Activated naive CD8-positive, alpha-beta T cell treated with anti-CD3 and anti-CD28 coated beads, Interleukin-2, amount 50 U/mL, for 24 hours (primary cell): ENCODE measurements at regions not wholly inside any gene's neighbourhood (a gene's known extent, or its start where the extent isn't known, plus 50 kb on each side); places are given as distances from the start of the nearest gene placed in this dataset.

Experiments used
- ATAC-seq: fragments of 150-1000 bp; cut with Tn5 transposase; one replicate; pipeline ENCODE4 v1.10.0; 2021
- DNase-seq: peaks from one replicate; pipeline ENCODE4 v3.0.0; 2021
- H3K27ac Mint-ChIP-seq: one replicate; pipeline ENCODE4 v1.8.0; 2021; ENCODE audit warnings: mild to moderate bottlenecking, mixed read lengths
- H3K27me3 Mint-ChIP-seq: one replicate; pipeline ENCODE4 v1.8.0; 2021; ENCODE audit warnings: mixed read lengths
- H3K36me3 Mint-ChIP-seq: one replicate; pipeline ENCODE4 v1.8.0; 2021; ENCODE audit warnings: low read depth, mixed read lengths
- H3K4me1 Mint-ChIP-seq: one replicate; pipeline ENCODE4 v1.8.0; 2021; ENCODE audit warnings: mixed read lengths
- H3K4me3 Mint-ChIP-seq: one replicate; pipeline ENCODE4 v1.8.0; 2021; ENCODE audit warnings: mild to moderate bottlenecking, moderate library complexity, mixed read lengths
- H3K9me3 Mint-ChIP-seq: one replicate; pipeline ENCODE4 v1.8.0; 2021; ENCODE audit warnings: mixed read lengths

- no peaks in the 10 kb centered on the region for H3K4me1 Mint-ChIP-seq
Observed at GRCh38 chr11:81470446-81470845, 1263.2 kb downstream of the FAM181B start.

GRCh38 chr11:81459766-81460306 is 1273.8 kb downstream of the FAM181B start:
- Mint-ChIP-seq H3K4me1 (no peaks in the 10 kb centered on the region), H3K36me3 (no peaks in the 10 kb centered on the region), H3K4me3 (no peak overlapping the region), H3K27ac (no peak overlapping the region), H3K9me3 (no peaks in the 10 kb centered on the region), H3K27me3 (no peaks in the 10 kb centered on the region)
- no peak for DNase-seq
- no peak for ATAC-seq

More at GRCh38 chr11:81470446-81470845, 1263.2 kb downstream of the FAM181B start:
- H3K36me3 Mint-ChIP-seq: no peaks in the 10 kb centered on the region
- DNase-seq (no peak), ATAC-seq (no peak)
- no peak overlapping the region for H3K27ac Mint-ChIP-seq
- no peak overlapping the region for H3K4me3 Mint-ChIP-seq
- H3K9me3 Mint-ChIP-seq: peaks cover 4% of the 10 kb centered on the region
- H3K27me3 Mint-ChIP-seq: no peaks in the 10 kb centered on the region

- Mint-ChIP-seq H3K27ac (no peak overlapping the region), H3K9me3 (peaks cover 9% of the 10 kb centered on the region), H3K4me3 (no peak overlapping the region), H3K4me1 (no peaks in the 10 kb centered on the region), H3K36me3 (peaks cover 2% of the 10 kb centered on the region), H3K27me3 (no peaks in the 10 kb centered on the region)
- DNase-seq (no peak), ATAC-seq (no peak)
Observed at GRCh38 chr11:81449588-81450156, 1284.0 kb downstream of the FAM181B start.

GRCh38 chr11:81444297-81444696 is 1289.4 kb downstream of the FAM181B start:
- DNase-seq: no peak
- Mint-ChIP-seq H3K27me3 (no peaks in the 10 kb centered on the region), H3K27ac (no peak overlapping the region), H3K36me3 (no peaks in the 10 kb centered on the region), H3K4me1 (no peaks in the 10 kb centered on the region), H3K4me3 (no peak overlapping the region), H3K9me3 (peaks cover 11% of the 10 kb centered on the region)
- ATAC-seq: no peak

GRCh38 chr11:81432333-81432732 is 1301.3 kb downstream of the FAM181B start:
- no peaks in the 10 kb centered on the region for H3K27me3 Mint-ChIP-seq

GRCh38 chr11:81424822-81425221 is 1308.8 kb downstream of the FAM181B start:
- DNase-seq (no peak), ATAC-seq (no peak)
- no peak overlapping the region for H3K4me3 Mint-ChIP-seq

More at GRCh38 chr11:81432333-81432732, 1301.3 kb downstream of the FAM181B start:
- H3K9me3 Mint-ChIP-seq: peaks cover 9% of the 10 kb centered on the region
- no peak overlapping the region for H3K4me3 Mint-ChIP-seq
- H3K27ac Mint-ChIP-seq: no peak overlapping the region
- DNase-seq (no peak), ATAC-seq (no peak)
- H3K36me3 Mint-ChIP-seq: no peaks in the 10 kb centered on the region
- H3K4me1 Mint-ChIP-seq: no peaks in the 10 kb centered on the region

GRCh38 chr11:81422402-81422801 is 1311.3 kb downstream of the FAM181B start:
- Mint-ChIP-seq H3K4me3 (no peak overlapping the region), H3K4me1 (no peaks in the 10 kb centered on the region), H3K27ac (no peak overlapping the region), H3K27me3 (no peaks in the 10 kb centered on the region), H3K36me3 (no peaks in the 10 kb centered on the region), H3K9me3 (no peaks in the 10 kb centered on the region)
- ATAC-seq (no peak), DNase-seq (no peak)

More at GRCh38 chr11:81424822-81425221, 1308.8 kb downstream of the FAM181B start:
- no peaks in the 10 kb centered on the region for H3K4me1 Mint-ChIP-seq
- no peak overlapping the region for H3K27ac Mint-ChIP-seq
- no peaks in the 10 kb centered on the region for H3K27me3 Mint-ChIP-seq
- H3K36me3 Mint-ChIP-seq: no peaks in the 10 kb centered on the region
- peaks cover 9% of the 10 kb centered on the region for H3K9me3 Mint-ChIP-seq

- Mint-ChIP-seq H3K27me3 (no peaks in the 10 kb centered on the region), H3K9me3 (no peaks in the 10 kb centered on the region), H3K4me3 (no peak overlapping the region), H3K36me3 (no peaks in the 10 kb centered on the region), H3K27ac (no peak overlapping the region), H3K4me1 (no peaks in the 10 kb centered on the region)
- no peak for DNase-seq
- no peak for ATAC-seq
Observed at GRCh38 chr11:81421251-81421860, 1312.3 kb downstream of the FAM181B start.

- Mint-ChIP-seq H3K27ac (no peak overlapping the region), H3K4me3 (no peak overlapping the region), H3K36me3 (no peaks in the 10 kb centered on the region), H3K4me1 (no peaks in the 10 kb centered on the region), H3K27me3 (no peaks in the 10 kb centered on the region), H3K9me3 (no peaks in the 10 kb centered on the region)
- ATAC-seq: no peak
- no peak for DNase-seq
Observed at GRCh38 chr11:81420668-81421250, 1312.9 kb downstream of the FAM181B start.

- no peaks in the 10 kb centered on the region for H3K4me1 Mint-ChIP-seq
- H3K27me3 Mint-ChIP-seq: no peaks in the 10 kb centered on the region
- no peak for ATAC-seq
Observed at GRCh38 chr11:81397316-81397715, 1336.3 kb downstream of the FAM181B start.

GRCh38 chr11:81394311-81394710 is 1339.4 kb downstream of the FAM181B start:
- ATAC-seq (no peak), DNase-seq (no peak)
- Mint-ChIP-seq H3K4me1 (no peaks in the 10 kb centered on the region), H3K36me3 (no peaks in the 10 kb centered on the region), H3K27ac (no peak overlapping the region), H3K4me3 (no peak overlapping the region), H3K27me3 (no peaks in the 10 kb centered on the region), H3K9me3 (no peaks in the 10 kb centered on the region)

More at GRCh38 chr11:81397316-81397715, 1336.3 kb downstream of the FAM181B start:
- no peak overlapping the region for H3K27ac Mint-ChIP-seq
- H3K9me3 Mint-ChIP-seq: no peaks in the 10 kb centered on the region
- H3K4me3 Mint-ChIP-seq: no peak overlapping the region
- H3K36me3 Mint-ChIP-seq: no peaks in the 10 kb centered on the region
- no peak for DNase-seq

GRCh38 chr11:81388326-81388725 is 1345.3 kb downstream of the FAM181B start:
- DNase-seq: no peak
- no peaks in the 10 kb centered on the region for H3K9me3 Mint-ChIP-seq

GRCh38 chr11:81380395-81380794 is 1353.3 kb downstream of the FAM181B start:
- Mint-ChIP-seq H3K27me3 (no peaks in the 10 kb centered on the region), H3K4me3 (no peak overlapping the region), H3K36me3 (no peaks in the 10 kb centered on the region), H3K27ac (no peak overlapping the region), H3K9me3 (no peaks in the 10 kb centered on the region), H3K4me1 (no peaks in the 10 kb centered on the region)
- ATAC-seq (no peak), DNase-seq (no peak)

More at GRCh38 chr11:81388326-81388725, 1345.3 kb downstream of the FAM181B start:
- Mint-ChIP-seq H3K27me3 (no peaks in the 10 kb centered on the region), H3K4me1 (no peaks in the 10 kb centered on the region), H3K27ac (no peak overlapping the region), H3K36me3 (no peaks in the 10 kb centered on the region), H3K4me3 (no peak overlapping the region)
- no peak for ATAC-seq

GRCh38 chr11:81377418-81377817 is 1356.2 kb downstream of the FAM181B start:
- Mint-ChIP-seq H3K9me3 (no peaks in the 10 kb centered on the region), H3K4me3 (no peak overlapping the region), H3K27ac (no peak overlapping the region), H3K27me3 (no peaks in the 10 kb centered on the region), H3K4me1 (no peaks in the 10 kb centered on the region), H3K36me3 (no peaks in the 10 kb centered on the region)
- no peak for DNase-seq
- ATAC-seq: no peak

- no peaks in the 10 kb centered on the region for H3K27me3 Mint-ChIP-seq
- no peaks in the 10 kb centered on the region for H3K36me3 Mint-ChIP-seq
- H3K4me3 Mint-ChIP-seq: no peak overlapping the region
- DNase-seq: no peak
- no peak overlapping the region for H3K27ac Mint-ChIP-seq
- ATAC-seq: no peak
- H3K9me3 Mint-ChIP-seq: no peaks in the 10 kb centered on the region
- H3K4me1 Mint-ChIP-seq: no peaks in the 10 kb centered on the region
Observed at GRCh38 chr11:81373986-81374385, 1359.7 kb downstream of the FAM181B start.
